Upper lobe of left lung (tissue), 6 donors: ENCODE measurements at regions not wholly inside any gene's neighbourhood (a gene's known extent, or its start where the extent isn't known, plus 50 kb on each side); places are given as distances from the start of the nearest gene placed in this dataset.

Source experiments
- ATAC-seq, 2 donors: fragments of 200-7000 bp; cut with Tn5 transposase; one replicate each; pipeline ENCODE4 v1.9.1; 2022; ENCODE audit warnings: mild to moderate bottlenecking in 2 of 2, moderate library complexity in 2 of 2; ENCODE audit not compliant: low FRiP score in 2 of 2
- DNase-seq, 2 donors: peaks; one replicate each; pipeline ENCODE4 v3.0.0-alpha.2; 2019 to 2020
- H3K27ac ChIP-seq, 4 donors: fragments of 200-600 bp; sonication (generic); one replicate each; pipeline ENCODE4 v1.5.1; 2016 to 2019
- H3K27me3 ChIP-seq, 4 donors: fragments of 200-600 bp; sonication (generic); one replicate each; pipeline ENCODE4 v1.5.1; 2017 to 2019
- H3K36me3 ChIP-seq, 4 donors: fragments of 200-600 bp; sonication (generic); one replicate each; pipeline ENCODE4 v1.5.1; 2016 to 2019
- H3K4me1 ChIP-seq, 4 donors: fragments of 200-600 bp; sonication (generic); one replicate each; pipeline ENCODE4 v1.5.1; 2018 to 2019
- H3K4me3 ChIP-seq, 4 donors: fragments of 200-600 bp; sonication (generic); one replicate each; pipeline ENCODE4 v1.5.1; 2017 to 2019; ENCODE audit warnings: mild to moderate bottlenecking in 2 of 4, moderate library complexity in 1 of 4
- H3K9me3 ChIP-seq, 4 donors: fragments of 200-600 bp; sonication (generic); one replicate each; pipeline ENCODE4 v1.5.1; 2018 to 2019
- EP300 ChIP-seq, 4 donors: sonication (generic); formaldehyde crosslinking; IDR thresholded peaks; one replicate each; pipeline ENCODE4 v1.5.1; 2017; ENCODE audit warnings: antibody characterized with exemption in 4 of 4, control low read depth in 2 of 4
- POLR2A ChIP-seq, 4 donors: fragments of 450-650 bp; IDR thresholded peaks; one replicate each; pipeline ENCODE4 v1.5.1; 2016 to 2017; ENCODE audit warnings: antibody characterized with exemption in 4 of 4, mild to moderate bottlenecking in 2 of 4
- POLR2AphosphoS5 ChIP-seq, 2 donors: sonication (generic); formaldehyde crosslinking; IDR thresholded peaks; one replicate each; pipeline ENCODE4 v1.5.1; 2017; ENCODE audit warnings: antibody characterized with exemption in 2 of 2
- WGBS, 2 donors: methylation state at CpG; one replicate each; pipeline ENCODE4 v1.1.5; 2017 to 2018; 5-methylcytosine and 5-hydroxymethylcytosine counted together
- TF ChIP-seq, protein P1 (sequence below), 6 experiments: fragments of 450-650 bp in 4 of 6; fragments of 200-600 bp in 2 of 6; sonication (generic) in 2 of 6; IDR thresholded peaks; one replicate each; pipeline ENCODE4 v1.5.1; 2016 to 2019; ENCODE audit warnings: antibody characterized with exemption in 6 of 6
- donor health status: DM: no; HTN: no; CAD: no; lungs with moderate emphysema.
- donor health status: DM: no; HTN: yes; CAD: no; lungs with severe emphysema.

DNA sequence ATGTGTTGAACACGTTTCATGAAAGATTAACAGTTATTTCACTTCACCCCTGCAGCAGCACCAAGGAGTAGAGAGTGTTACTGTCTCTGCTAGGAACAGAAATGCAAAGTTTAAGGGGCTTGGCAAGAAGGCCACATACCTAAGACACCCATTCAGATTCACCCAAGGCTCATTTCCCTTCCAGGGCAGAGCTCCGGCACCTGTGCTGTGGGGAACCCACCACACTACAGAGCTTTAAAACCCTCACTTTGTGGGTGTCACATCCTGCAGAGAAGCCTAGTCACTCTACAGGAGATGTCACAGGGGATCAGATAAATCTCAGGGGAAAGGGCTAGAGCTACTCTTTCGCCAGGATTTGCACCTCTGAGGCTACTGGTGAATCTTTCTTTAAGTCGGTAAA is 176.1 kb upstream of the KLF6 start:
- Histone ChIP-seq H3K27me3 (no peaks in the 10 kb centered on the region), H3K36me3 (no peaks in the 10 kb centered on the region), H3K9me3 (no peaks in the 10 kb centered on the region), H3K4me1 (peaks cover 0 to 7% (median 0%) of the 10 kb centered on the region in 4 donors), H3K27ac (no peak overlapping the region), H3K4me3 (no peak overlapping the region)
- no peak for DNase-seq
- 84 to 87% methylated on average over 4 of the region's 4 CpGs for WGBS, 2 donors
- peak in 1 of 2 donors; percentile 31 for ATAC-seq
- TF ChIP-seq, protein P1, sequence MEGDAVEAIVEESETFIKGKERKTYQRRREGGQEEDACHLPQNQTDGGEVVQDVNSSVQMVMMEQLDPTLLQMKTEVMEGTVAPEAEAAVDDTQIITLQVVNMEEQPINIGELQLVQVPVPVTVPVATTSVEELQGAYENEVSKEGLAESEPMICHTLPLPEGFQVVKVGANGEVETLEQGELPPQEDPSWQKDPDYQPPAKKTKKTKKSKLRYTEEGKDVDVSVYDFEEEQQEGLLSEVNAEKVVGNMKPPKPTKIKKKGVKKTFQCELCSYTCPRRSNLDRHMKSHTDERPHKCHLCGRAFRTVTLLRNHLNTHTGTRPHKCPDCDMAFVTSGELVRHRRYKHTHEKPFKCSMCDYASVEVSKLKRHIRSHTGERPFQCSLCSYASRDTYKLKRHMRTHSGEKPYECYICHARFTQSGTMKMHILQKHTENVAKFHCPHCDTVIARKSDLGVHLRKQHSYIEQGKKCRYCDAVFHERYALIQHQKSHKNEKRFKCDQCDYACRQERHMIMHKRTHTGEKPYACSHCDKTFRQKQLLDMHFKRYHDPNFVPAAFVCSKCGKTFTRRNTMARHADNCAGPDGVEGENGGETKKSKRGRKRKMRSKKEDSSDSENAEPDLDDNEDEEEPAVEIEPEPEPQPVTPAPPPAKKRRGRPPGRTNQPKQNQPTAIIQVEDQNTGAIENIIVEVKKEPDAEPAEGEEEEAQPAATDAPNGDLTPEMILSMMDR (IDR thresholded peaks at IDR 0.05) = no peak
- no peak for TF ChIP-seq EP300 (IDR thresholded peaks at IDR 0.05)
- peak in 1 of 2 donors; percentile 17 for TF ChIP-seq POLR2AphosphoS5 (IDR thresholded peaks at IDR 0.05)
- no peak for TF ChIP-seq POLR2A (IDR thresholded peaks at IDR 0.05)

DNA sequence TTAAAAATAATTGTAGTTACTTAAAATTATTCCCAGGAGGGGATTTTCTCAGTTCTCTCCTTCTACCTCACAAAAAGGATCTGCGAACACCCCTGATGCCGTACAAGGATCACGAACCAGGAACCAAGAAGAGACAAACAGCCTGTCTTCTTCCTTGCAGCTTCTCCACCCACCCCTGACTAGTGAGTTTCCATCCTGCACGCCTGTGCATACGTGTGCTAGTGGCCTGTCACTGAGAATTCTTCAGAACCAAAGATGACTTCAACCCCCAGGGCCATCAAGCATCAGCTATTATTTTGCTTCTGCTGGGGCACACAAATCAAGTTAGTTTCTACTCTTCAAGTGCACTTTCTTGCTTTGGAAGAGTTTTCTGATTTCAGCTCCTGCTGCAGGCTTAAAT is 175.5 kb upstream of the KLF6 start:
- H3K27ac ChIP-seq = no peak overlapping the region
- H3K4me3 ChIP-seq = no peak overlapping the region
- H3K4me1 ChIP-seq = peaks cover 0 to 7% (median 0%) of the 10 kb centered on the region in 4 donors
- no peaks in the 10 kb centered on the region for H3K27me3 ChIP-seq
- no peaks in the 10 kb centered on the region for H3K9me3 ChIP-seq
- ATAC-seq = no peak
- no peak for DNase-seq
- no peak for TF ChIP-seq EP300 (IDR thresholded peaks at IDR 0.05)
- TF ChIP-seq, protein P1 (IDR thresholded peaks at IDR 0.05) = no peak
- H3K36me3 ChIP-seq = no peaks in the 10 kb centered on the region
- 91 to 97% methylated on average over 5 of the region's 5 CpGs for WGBS, 2 donors

DNA sequence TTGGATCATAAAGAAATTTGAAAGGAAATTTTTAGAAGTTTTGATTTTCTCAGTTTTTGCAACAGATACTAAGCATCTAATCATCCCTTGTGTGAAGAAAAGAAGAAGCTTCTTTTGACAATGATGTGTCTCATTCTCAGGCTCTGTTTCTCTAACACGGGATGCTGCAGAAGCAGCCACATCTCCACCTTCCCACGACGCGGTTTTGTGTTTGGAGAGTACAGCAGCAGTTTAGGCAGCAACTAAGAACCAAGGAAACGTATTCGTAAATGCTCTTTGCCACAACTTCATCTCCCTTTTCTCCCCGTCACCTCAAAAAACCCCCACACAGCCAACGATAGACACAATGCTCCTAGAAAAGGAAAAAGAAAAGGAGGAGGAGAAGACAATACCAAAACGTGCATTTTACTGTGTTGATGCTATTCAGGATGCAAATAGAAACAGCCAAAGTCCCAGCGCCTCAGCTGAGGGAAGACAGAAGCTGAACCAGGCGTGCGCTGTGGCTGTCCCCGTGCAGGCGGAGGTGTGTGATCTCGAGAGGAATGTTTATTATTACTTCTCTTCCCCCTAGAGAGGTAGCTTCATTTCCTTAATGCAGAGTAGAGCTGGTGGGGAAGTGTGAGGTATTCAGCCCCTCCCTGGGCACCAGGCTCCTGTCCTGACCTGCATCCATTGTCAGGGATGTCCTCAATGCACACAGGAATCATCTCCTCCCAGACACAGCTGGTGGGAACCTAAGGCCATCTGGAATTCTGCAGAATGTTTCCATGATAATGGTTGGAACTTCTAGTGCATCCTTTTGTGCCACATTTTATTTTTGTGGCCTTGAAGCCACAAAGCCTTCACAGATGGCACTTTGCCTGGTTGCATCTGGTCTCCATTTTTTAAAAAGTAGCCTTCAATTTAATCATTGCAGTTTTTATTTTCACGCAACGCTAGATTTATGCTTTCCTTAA is 174.6 kb upstream of the KLF6 start:
- peak in 1 of 2 donors; percentile 43 for DNase-seq
- no peak for TF ChIP-seq POLR2A (IDR thresholded peaks at IDR 0.05)
- TF ChIP-seq POLR2AphosphoS5 (IDR thresholded peaks at IDR 0.05) = no peak
- TF ChIP-seq EP300 (IDR thresholded peaks at IDR 0.05) = no peak
- TF ChIP-seq, protein P1 (IDR thresholded peaks at IDR 0.05) = no peak
- H3K4me1 ChIP-seq = peaks cover 0 to 7% (median 0%) of the 10 kb centered on the region in 4 donors

DNA sequence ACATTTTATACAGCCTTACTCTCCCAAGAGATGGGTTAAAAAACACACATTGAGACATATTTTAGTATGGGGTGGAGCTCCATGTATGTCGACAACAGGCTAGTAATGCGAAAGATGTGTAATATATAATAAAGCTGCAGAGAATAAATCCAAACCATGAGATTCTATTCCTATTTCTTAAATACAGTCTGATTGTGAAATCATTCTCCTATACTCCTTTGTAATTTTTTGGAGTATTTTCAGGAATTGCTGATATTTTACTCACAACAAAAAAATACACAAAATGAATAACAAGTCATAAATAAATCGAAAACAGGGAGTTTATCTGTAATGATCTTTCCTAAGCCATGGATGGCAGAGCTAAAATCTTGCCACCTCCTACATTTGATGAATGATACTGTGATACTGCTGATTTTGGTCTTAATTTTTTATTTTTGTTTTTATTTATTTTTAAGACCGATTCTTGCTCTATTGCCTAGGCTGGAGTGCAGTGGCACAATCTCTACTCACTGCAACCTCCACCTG is 173.5 kb upstream of the KLF6 start:
- TF ChIP-seq, protein P1 (IDR thresholded peaks at IDR 0.05) = no peak
- TF ChIP-seq EP300 (IDR thresholded peaks at IDR 0.05) (no peak), POLR2AphosphoS5 (IDR thresholded peaks at IDR 0.05) (no peak)
- DNase-seq = no peak
- no peak overlapping the region for H3K27ac ChIP-seq

More for the DNA sequence above, 174.6 kb upstream of the KLF6 start:
- WGBS, 2 donors = 77 to 84% methylated on average over 17 of the region's 17 CpGs
- ATAC-seq = no peak
- H3K27me3 ChIP-seq = no peaks in the 10 kb centered on the region
- H3K4me3 ChIP-seq = no peak overlapping the region
- H3K9me3 ChIP-seq = no peaks in the 10 kb centered on the region
- H3K27ac ChIP-seq = no peak overlapping the region
- no peaks in the 10 kb centered on the region for H3K36me3 ChIP-seq

More for the DNA sequence above, 173.5 kb upstream of the KLF6 start:
- Histone ChIP-seq H3K4me1 (peaks cover 0 to 7% (median 0%) of the 10 kb centered on the region in 4 donors), H3K36me3 (no peaks in the 10 kb centered on the region), H3K9me3 (no peaks in the 10 kb centered on the region), H3K4me3 (no peak overlapping the region), H3K27me3 (no peaks in the 10 kb centered on the region)
- WGBS, 2 donors = 84 to 95% methylated on average over 4 of the region's 4 CpGs
- ATAC-seq = no peak
